ENCODE measurements at regions not wholly inside any gene's neighbourhood (a gene's known extent, or its start where the extent isn't known, plus 50 kb on each side); places are given as distances from the start of the nearest gene placed in this dataset.

DNA sequence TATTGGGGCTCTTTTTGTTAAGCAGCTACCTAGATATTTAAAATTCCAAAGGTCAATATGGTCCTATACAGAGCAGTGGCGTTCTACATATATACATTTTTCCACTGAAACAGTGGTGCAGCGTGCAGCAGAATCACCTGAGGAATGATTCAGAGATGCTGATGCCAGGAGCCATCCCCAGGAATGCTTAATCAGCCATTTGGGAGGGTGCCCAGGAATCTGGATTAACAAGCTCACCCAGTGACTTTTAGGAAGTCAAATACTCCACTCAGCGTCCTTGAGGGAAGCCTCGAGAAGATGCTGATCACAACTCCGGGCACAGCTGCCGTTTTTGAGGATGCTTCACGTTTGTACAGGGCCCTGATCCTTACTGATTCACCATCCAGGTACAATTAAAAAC lies 82.6 kb upstream of the ARHGEF3 start:
- in situ Hi-C loops (cut with HindIII; ENCODE audit: low sequenced_read_pairs) = no loop called here

DNA sequence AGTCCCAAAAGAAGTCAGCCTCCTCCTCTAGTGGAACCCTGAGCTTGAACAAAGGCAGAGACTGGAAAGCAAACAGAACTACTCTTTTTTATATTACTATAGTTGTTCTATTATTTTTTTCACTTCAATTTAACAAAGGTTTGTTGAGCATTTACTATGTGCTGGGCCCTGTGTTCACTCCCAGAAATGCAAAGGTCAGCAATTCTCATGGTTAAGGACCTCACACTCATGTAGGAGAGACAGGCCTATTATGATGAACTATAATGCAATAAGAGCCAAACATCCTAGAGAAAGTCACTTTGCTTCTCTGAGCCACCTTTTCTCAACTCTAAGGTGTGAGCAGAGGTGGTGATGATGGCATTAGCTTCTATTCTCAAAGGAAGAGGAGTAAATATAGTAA lies 82.1 kb upstream of the ARHGEF3 start:
- DNase-seq (ENCODE audit: low spot score) = no peak
- in situ Hi-C loops (cut with HindIII; ENCODE audit: low sequenced_read_pairs) = no loop called here

More for the DNA sequence above, 82.6 kb upstream of the ARHGEF3 start:
- DNase-seq (ENCODE audit: low spot score) = no peak

DNA sequence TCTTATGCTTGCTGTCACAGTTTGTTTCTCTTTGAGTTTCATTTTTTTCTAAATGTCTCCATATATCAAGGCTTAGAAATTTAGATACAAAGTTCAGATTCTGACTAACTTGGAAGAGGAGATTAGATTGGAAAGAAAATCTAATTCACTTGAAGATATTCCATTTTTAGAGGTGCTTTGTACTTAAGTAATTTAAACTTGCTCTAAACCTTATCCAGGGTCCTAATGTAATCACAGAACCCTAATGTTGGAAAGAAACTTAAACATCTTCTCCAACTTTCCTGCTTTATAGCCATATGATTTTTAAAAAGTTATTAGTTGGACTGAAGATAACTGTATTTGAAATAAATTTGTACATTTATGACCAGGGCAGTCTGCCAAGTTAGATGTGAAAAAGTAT lies 81.1 kb upstream of the ARHGEF3 start:
- in situ Hi-C loops (cut with HindIII; ENCODE audit: low sequenced_read_pairs) = no loop called here

DNA sequence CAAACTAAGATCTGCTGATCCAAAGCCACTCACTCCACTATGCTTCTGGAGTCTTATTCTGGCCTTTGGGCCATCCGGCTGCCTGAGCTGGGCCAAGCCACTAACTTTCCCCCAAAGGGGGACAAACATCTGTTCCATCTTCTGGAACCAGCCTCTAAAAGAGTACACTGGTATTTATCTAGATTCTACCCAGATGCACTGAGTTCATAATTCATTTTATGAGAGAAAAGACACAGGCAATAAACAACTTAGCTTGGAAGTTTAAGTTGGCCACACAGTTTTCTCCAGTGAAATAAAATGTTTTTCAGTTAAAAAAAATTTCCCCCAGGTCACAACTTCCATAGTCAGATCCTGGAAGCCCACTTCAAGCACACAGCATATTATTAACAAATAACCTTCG lies 80.1 kb upstream of the ARHGEF3 start:
- in situ Hi-C loops (cut with HindIII; ENCODE audit: low sequenced_read_pairs) = no loop called here
- DNase-seq (ENCODE audit: low spot score) = no peak

More for the DNA sequence above, 81.1 kb upstream of the ARHGEF3 start:
- no peak for DNase-seq (ENCODE audit: low spot score)

DNA sequence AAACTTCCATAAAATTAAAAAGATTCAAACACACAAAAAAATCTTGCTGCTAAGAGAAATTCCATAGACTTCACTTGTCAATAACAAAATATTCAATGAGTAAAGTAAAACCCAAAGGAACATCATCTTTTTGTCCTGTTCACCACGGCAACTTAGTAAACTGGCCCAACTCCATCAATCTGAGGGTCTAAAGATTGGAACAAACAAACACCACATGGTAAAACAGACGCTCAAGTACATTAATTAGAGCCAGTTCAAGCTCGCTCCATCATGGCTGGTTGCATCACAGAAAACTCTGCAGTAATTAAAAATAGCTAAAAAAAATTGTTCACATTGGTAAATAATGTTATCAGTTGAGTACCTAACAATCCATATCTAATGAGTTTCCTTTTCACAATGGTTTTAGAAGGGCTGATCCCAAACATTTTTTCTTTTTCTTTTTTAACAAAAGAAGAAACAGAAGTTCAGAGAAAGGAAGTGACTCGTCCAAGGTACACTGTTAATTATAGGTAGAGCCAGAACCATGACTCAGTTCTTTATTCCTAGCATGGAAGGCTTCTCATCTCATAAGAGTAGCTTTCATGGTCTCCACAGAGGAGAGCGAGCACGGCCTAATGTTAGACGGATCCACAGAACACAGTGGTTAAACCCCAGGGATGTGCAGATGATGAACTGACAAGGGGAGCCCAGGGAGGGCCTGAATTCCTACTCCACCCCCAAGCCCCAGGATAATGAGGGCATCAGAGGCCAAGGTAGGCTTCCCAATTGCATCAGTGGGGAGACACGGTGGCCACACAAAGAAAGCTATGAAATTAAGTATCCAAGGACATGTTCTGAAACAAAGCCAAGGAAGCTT lies 79.2 kb upstream of the ARHGEF3 start:
- no peak for DNase-seq (ENCODE audit: low spot score)
- in situ Hi-C loops (cut with HindIII; ENCODE audit: low sequenced_read_pairs) = no loop called here

DNA sequence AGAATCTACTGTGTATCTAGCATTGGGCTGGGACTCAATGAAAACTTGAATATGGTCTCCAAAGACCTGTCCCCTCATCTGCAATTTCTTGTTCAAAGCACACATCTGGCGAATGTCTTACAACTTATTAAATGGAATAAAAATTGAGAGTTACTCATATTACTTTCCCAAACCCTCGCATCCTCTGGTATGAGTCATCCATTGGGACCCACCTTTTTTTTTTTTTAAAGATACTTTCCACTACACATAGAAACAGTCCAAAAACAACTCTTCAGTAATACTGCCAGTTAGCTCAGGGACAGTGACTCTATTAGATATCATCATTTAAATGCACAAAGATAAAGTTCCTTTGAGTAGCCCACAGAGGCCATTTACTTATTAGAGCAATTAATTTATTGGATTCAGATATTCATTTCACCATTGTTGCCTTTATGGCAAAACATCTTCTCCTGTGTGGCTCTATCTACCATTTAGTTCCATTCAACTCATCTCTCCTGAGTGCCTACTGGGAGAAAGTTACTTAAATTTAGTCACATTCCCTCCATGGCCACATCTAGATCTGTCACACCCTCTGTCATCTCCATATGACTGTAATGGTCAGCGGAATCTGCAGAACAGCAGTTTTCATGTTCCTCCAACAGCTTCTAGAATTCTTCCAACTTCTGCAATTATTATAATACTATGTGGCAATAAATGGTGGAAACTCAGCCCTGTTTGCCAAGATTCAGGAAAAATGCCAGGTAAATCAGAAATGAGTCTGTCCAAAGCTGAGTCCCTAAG lies 77.9 kb upstream of the ARHGEF3 start:
- DNase-seq (ENCODE audit: low spot score) = no peak
- in situ Hi-C loops (cut with HindIII; ENCODE audit: low sequenced_read_pairs) = no loop called here

DNA sequence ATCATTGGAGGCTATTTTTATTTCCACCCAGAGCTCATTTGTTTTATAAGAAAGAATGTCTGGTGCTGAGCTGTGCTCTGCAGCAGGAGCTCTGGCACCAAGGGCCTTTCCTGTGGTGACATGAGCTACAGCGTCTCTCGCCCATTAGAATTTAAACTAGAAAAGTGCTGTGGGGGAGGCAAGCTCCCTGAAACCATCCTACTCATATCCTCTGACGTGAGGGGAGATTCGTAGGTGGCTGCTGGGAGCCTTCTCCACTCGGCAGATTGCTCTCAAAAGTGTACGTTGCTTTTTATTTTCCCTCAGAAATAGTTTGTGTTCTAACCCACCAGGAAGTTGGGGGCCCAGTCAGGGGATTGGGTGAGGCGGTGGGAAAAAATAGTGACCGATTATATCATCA lies 76.3 kb upstream of the ARHGEF3 start:
- in situ Hi-C loops (cut with HindIII; ENCODE audit: low sequenced_read_pairs) = no loop called here
- peak; percentile 16 for DNase-seq (ENCODE audit: low spot score)

DNA sequence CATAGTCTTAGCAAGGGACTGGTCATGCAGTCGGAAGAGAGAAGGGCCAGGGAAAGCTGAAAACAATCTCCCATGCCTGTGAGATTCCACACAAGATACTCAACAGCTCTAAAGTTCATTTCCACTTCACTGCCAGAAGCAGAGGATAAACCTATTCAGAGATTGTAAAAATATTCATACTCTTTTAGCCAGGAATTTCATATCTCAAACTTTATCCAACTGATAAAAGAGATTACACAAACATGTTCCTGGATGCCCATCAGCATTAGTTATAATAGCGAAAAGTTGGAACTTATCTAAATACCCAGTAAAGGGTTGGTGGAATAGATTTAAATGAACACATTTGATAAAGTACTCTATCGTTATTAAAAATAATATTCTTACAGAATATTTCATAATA lies 75.2 kb upstream of the ARHGEF3 start:
- DNase-seq (ENCODE audit: low spot score) = no peak
- in situ Hi-C loops (cut with HindIII; ENCODE audit: low sequenced_read_pairs) = no loop called here

DNA sequence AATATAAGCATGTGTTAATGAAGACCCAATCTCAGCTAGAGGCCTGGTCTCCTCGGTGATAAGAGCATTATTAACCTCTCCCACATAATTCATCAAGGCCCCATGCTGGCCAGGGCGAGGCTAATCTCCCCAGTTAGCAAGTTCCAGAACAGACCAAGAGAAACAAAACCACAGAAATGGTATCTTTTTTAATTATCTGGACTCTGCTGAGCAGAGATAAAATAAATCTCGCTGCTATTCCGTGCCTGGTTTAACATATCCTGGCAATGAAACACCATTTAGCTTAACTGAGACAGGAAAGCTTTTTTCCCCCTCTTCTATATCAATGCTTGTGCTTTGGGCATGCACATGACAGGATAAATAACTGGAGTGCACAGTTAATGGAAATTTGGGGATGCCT lies 72.5 kb upstream of the ARHGEF3 start:
- no peak for DNase-seq (ENCODE audit: low spot score)
- in situ Hi-C loops (cut with HindIII; ENCODE audit: low sequenced_read_pairs) = no loop called here

DNA sequence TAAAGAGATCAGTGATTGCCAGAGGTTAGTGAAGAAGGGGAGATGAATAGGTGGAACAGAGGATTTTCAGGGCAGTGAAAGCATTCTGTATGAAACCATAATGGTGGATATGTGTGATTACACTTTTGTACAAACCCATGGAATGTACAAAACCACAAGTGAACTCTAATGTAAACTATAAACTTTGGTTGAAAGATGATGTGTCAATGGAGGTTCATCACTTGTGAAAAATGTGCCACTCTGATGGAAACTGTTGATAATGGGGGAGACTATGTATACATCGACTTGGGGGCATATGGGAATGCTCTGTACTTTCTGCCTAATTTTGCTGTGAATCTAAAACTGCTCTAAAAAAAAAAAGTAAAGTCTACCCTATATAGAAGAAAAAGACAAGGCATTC lies 68.7 kb upstream of the ARHGEF3 start:
- in situ Hi-C loops (cut with HindIII; ENCODE audit: low sequenced_read_pairs) = no loop called here
- no peak for DNase-seq (ENCODE audit: low spot score)

DNA sequence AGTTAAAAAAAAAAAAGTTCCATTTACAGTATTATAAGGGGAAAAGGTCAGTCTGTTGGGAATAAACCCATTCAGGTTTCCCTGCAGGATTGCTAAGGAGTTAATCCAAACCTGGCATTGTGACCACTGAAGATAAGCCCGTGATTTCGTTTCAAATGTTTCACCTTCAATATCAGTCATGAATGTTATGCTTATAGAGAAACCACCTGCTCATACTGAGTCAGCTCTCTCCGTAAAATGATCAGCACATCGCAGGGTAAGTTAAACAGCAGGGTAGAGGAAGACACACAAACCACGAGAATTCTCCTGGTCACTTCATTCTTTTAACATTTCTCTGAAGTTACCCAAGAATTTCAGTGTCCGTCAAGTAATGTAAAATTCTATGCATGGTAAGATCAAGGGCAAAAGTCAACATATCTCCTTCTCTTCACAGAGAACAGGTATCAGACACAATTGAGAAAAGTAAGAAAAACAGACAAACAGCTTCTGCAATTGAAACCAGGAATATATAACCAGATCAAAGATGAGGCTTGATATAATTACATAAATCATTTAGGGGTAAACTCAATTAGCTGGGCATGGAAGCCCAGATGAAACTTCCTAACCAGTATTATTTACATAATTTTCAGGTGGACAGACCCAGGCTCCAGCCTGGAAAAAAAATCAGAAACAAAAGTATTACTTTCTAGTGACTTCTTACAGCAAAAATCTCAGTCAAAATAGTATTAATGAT lies 67.6 kb upstream of the ARHGEF3 start:
- in situ Hi-C loops (cut with HindIII; ENCODE audit: low sequenced_read_pairs) = no loop called here
- no peak for DNase-seq (ENCODE audit: low spot score)

DNA sequence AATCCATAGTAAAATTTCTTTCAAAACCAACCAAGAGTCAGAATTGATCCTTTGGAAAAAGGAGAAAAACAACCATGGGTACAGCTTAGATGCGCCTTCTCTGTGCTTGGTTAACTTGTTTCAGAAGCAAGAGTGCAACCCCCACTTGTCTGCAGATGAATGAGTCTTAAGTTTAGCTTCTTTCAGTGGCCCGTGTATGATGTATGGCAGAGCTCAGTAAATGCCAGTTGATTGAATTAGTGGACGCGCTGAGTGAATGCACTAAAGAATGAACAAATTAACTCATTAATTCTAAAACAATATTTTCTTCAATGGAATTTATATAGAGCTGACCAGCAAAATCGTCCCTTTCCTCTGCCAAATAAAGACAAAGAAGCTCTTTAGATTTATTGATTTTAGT lies 67.0 kb upstream of the ARHGEF3 start:
- in situ Hi-C loops (cut with HindIII; ENCODE audit: low sequenced_read_pairs) = no loop called here
- DNase-seq (ENCODE audit: low spot score) = no peak

DNA sequence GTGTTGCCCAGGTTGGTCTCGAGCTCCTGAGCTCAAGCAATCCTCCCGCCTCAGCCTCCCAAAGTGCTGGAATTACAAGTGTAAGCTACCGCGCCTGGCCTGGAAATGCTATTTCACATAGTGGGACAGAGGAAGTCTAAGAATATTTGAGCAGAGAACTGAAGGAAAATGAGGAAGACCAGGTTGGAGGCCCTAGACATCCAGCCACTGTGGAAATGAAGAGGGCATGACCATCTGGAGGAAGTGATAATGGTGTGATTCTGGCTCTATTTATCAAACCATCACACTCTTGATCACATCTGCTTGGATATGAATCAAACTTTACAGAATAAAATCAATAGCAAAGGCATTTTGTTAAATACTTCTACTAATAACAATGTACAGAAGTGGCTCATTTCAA lies 65.9 kb upstream of the ARHGEF3 start:
- no peak for DNase-seq (ENCODE audit: low spot score)
- in situ Hi-C loops (cut with HindIII; ENCODE audit: low sequenced_read_pairs) = no loop called here

DNA sequence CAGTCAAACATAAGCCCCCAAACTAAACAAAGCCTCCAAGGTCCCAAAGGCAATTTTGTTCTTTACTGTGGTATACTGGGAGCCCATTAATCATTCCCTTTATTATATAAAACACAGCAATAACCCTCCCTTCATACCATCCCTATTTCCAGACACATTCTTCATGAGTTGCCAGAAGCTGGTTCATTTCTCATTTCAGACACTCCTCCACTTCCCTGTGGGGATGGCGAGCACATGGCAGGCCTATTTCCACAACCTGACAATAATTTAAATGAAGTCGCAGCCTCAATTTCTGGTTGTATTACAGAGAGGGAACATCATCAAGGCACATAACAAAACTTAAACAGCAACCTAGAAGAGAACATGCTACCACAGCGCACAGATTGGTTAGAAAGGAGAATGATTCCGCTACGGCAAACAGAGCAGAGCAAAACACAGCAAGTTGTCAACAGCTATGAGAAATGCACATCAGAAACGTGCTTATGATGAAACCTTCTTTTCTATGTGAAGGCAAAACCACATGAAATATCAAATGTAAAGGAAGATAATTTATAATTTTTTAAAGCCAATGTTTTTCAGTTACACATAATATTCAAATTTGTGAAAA lies 63.3 kb upstream of the ARHGEF3 start:
- in situ Hi-C loops (cut with HindIII; ENCODE audit: low sequenced_read_pairs) = no loop called here
- no peak for DNase-seq (ENCODE audit: low spot score)

DNA sequence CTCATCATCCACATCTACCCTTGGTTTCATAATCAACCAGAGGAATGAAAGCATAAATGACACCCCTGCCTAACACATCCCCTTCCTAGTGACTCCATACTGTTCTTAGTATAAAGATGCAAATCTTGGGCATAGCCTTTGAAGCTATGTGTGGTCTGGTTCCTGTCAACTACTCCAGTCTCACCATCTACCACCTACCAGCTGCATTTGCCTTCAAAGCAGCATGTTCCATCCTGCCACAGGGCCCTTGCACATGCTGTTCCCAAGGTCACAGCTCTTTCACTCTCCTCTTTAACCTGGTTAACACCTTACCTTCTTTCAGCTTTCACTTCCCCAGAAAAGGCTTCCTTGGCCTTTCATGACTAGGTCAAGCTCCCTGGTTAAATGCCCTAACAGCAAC lies 62.3 kb upstream of the ARHGEF3 start:
- no peak for DNase-seq (ENCODE audit: low spot score)
- in situ Hi-C loops (cut with HindIII; ENCODE audit: low sequenced_read_pairs) = no loop called here

DNA sequence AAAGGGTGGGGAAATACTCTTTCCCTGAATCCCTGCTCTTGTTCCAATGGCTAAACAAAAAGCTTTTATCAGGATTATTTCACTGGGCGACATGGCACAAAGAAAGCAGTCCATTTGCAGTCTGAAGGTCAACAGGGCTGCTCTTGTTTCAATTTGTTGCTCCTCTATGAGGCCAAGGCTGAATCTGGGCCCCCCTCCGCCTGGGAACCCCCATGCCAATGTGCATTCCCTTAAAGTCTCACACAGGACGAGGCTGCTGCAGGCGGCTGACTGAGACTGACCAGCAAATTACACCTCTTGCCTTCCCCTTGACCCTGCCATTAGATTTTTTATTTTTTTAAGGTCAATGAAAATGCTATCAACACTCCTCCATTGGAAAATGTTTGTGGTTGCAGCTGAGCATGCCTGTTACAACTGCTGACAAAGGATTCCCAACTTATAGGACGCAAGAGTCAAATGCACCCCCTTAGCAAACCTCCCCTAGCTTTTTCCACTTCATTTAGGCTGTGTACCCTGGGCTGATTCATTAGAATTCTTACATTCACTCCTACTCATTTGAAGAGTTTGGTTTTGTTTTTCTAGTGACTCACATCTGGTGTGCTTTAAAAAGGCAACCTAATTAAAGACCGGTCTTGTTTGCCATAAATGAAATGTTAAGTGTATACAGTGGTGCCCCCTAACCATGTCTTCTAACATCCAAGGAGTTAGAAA lies 60.8 kb upstream of the ARHGEF3 start:
- DNase-seq (ENCODE audit: low spot score) = peak; percentile 7
- in situ Hi-C loops (cut with HindIII; ENCODE audit: low sequenced_read_pairs) = no loop called here

DNA sequence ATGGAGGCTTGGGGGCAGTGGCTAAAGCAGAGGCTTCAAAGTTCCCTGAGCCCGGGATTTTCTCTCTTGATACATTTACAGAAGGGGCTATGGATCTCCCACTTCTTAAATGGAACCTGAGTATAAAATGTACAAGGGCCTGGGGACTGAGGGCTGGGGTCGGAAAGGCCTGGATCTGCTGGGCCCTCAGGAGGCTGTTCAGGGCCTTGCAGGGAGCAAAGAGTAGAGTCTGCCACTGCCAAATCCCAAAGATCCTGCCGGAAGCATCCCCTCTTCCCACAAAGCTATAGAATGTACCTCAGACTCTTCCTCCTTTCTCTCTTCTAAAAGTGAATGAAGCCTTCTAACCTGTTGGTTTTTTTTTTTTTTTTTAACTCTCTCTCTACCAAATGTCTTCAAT lies 59.8 kb upstream of the ARHGEF3 start:
- in situ Hi-C loops (cut with HindIII; ENCODE audit: low sequenced_read_pairs) = no loop called here
- DNase-seq (ENCODE audit: low spot score) = no peak

DNA sequence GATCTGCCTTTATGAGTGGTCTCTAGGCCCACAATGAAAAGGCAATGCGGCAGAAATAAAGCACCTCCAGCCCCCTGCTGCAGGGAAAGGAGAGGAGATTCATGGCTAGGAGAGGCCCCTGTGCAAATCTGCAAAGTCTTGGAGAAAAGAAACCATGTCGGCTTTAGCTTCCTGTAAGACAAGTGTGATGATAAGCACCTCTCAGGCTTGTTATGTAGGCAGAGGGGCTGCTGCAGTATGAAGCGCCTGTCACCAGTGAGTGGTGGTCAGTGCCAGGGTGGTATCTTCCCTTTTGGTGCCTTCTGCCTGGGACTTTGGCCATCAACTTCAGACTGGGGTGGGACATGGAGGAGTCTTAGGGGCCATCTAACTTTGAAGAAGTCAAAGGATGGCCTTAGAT lies 59.2 kb upstream of the ARHGEF3 start:
- no peak for DNase-seq (ENCODE audit: low spot score)
- in situ Hi-C loops (cut with HindIII; ENCODE audit: low sequenced_read_pairs) = no loop called here

DNA sequence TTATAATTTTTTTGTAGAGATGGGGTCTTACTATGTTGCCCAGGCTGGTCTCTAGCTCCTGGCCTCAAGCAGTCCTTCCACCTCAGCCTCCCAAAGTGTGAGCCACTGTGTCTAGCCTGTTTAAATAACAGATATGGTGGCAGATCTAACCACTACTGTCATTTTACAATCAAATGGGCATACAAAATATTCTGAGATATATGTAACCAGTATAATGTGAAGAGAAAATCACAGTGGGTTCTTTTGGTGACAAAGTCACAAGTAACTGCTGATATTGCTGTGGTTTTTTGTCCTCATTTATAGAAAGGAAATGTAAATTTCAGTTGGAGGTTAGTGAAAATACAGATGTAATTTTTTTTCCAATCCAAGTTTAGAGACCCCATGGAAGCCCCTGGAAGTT lies 58.6 kb upstream of the ARHGEF3 start:
- in situ Hi-C loops (cut with HindIII; ENCODE audit: low sequenced_read_pairs) = no loop called here

More for the DNA sequence above, 58.6 kb upstream of the ARHGEF3 start:
- DNase-seq (ENCODE audit: low spot score) = no peak

Data from G401 (cell line).